Astrocyte of the cerebellum (primary cell): ENCODE measurements at regions not wholly inside any gene's neighbourhood (a gene's known extent, or its start where the extent isn't known, plus 50 kb on each side); places are given as distances from the start of the nearest gene placed in this dataset.
"Not testable (repeated sequence)": the region's sequence is repeated elsewhere in the genome, so short reads cannot be mapped to it uniquely, and the experiment has no call there.

Experiments used
- DNase-seq: peaks from one replicate; pipeline ENCODE4 v3.0.0-alpha.2; 2011; ENCODE audit warnings: low read depth
- H3K4me3 ChIP-seq: 2 replicates; pipeline ENCODE4 v1.5.1; 2011; ENCODE audit warnings: mild to moderate bottlenecking, low read depth, low read length, moderate library complexity
- CTCF ChIP-seq: IDR thresholded peaks from 2 replicates; pipeline ENCODE4 v1.5.1; 2012; ENCODE audit warnings: low read length, low read depth, moderate library complexity, mild to moderate bottlenecking; ENCODE audit errors: missing control alignments
- in situ Hi-C: cut with HindIII; loops from 2 replicates; pipeline ENCODE4 v1.10.0; 2017; ENCODE audit warnings: low sequenced_read_pairs

GRCh38 chr7:23928418-23928775 lies 218.4 kb downstream of the STK31 start:
- TF ChIP-seq CTCF = no peak
- in situ Hi-C loops = no loop called here
- H3K4me3 ChIP-seq = no peak overlapping the region
- no peak for DNase-seq

- in situ Hi-C loops = no loop called here
- DNase-seq = no peak
- no peak overlapping the region for H3K4me3 ChIP-seq
- TF ChIP-seq CTCF = no peak
These were observed 220.3 kb downstream of the STK31 start for GRCh38 chr7:23930312-23930711.

- in situ Hi-C loops = no loop called here
- no peak overlapping the region for H3K4me3 ChIP-seq
- TF ChIP-seq CTCF = no peak
- DNase-seq = no peak
These were observed 221.6 kb downstream of the STK31 start for GRCh38 chr7:23931633-23932032.

- no peak for DNase-seq
- TF ChIP-seq CTCF = no peak
- in situ Hi-C loops = no loop called here
- H3K4me3 ChIP-seq = no peak overlapping the region
These were observed 228.2 kb downstream of the STK31 start for GRCh38 chr7:23938215-23938614.

- in situ Hi-C loops = no loop called here
- peak; percentile 64 for TF ChIP-seq CTCF
These were observed 229.0 kb downstream of the STK31 start for GRCh38 chr7:23938937-23939552.

GRCh38 chr7:23939747-23940146 lies 229.7 kb downstream of the STK31 start:
- in situ Hi-C loops, H3K4me3 ChIP-seq, DNase-seq: not testable (repeated sequence)

More at GRCh38 chr7:23938937-23939552, 229.0 kb downstream of the STK31 start:
- no peak for DNase-seq
- no peak overlapping the region for H3K4me3 ChIP-seq

GRCh38 chr7:23941551-23941950 lies 231.5 kb downstream of the STK31 start:
- in situ Hi-C loops = no loop called here
- no peak for TF ChIP-seq CTCF
- no peak for DNase-seq
- H3K4me3 ChIP-seq = no peak overlapping the region
